A549 (cell line): ENCODE measurements at regions not wholly inside any gene's neighbourhood (a gene's known extent, or its start where the extent isn't known, plus 50 kb on each side); places are given as distances from the start of the nearest gene placed in this dataset.

Experiments
- ATAC-seq, 2 experiments: fragments of 200-7000 bp in 1 of 2; fragments of >200 bp in 1 of 2; cut with Nextera tagmentation in 1 of 2; cut with Tn5 transposase in 1 of 2; 3 replicates each; pipeline versions ENCODE4 v1.8.0 to v1.9.1; 2018 to 2020; ENCODE audit warnings: mild to moderate bottlenecking in 1 of 2, moderate library complexity in 1 of 2
- CTCF ChIA-PET: fragments of 300-600 bp; sonication (Branson Sonifier 250); formaldehyde crosslinking; extraction: SDS; loops from one replicate; lab custom pipeline; 2021; ENCODE audit warnings: antibody characterized with exemption, inconsistent platforms; lab: Yijun Ruan, JAX
- POLR2A ChIA-PET: fragments of 350-600 bp; formaldehyde crosslinking; extraction: SDS; loops from one replicate; lab custom pipeline; 2021; ENCODE audit warnings: antibody characterized with exemption, inconsistent platforms; lab: Yijun Ruan, JAX
- DNase-seq, 2 experiments: peaks; one replicate each; pipeline versions ENCODE4 v3.0.0 to v3.0.0-alpha.2; 2011 to 2016; ENCODE audit warnings: low read depth in 1 of 2, low spot score in 1 of 2
- FAIRE-seq: peaks from 2 replicates; lab custom pipeline; 2011; peaks lifted over from hg19 to GRCh38; lab: Jason Lieb, UNC
- H3K27ac ChIP-seq, 2 experiments: fragments of >200 bp; sonication (Bioruptor Twin); formaldehyde crosslinking; 3 replicates each; pipeline ENCODE4 v1.5.1; 2016 to 2017
- H3K4me1 ChIP-seq: fragments of >200 bp; sonication (Bioruptor Twin); formaldehyde crosslinking; 3 replicates; pipeline ENCODE4 v1.6.1; 2016
- H3K4me2 ChIP-seq: fragments of >200 bp; sonication (Bioruptor Twin); formaldehyde crosslinking; 3 replicates; pipeline ENCODE4 v1.6.1; 2016
- H3K4me3 ChIP-seq: fragments of >200 bp; sonication (Bioruptor Twin); formaldehyde crosslinking; 3 replicates; pipeline ENCODE4 v1.5.1; 2016
- H3K9me3 ChIP-seq: fragments of >200 bp; sonication (Bioruptor Twin); formaldehyde crosslinking; 3 replicates; pipeline ENCODE4 v1.6.1; 2016
- ATOH8 ChIP-seq: fragments of 250-450 bp; sonication (Bioruptor Pico); IDR thresholded peaks from 2 replicates; pipeline ENCODE4 v1.5.0; 2020; ENCODE audit warnings: low read depth, mild to moderate bottlenecking, moderate library complexity
- BCL3 ChIP-seq: fragments of >200 bp; sonication (Bioruptor Twin); formaldehyde crosslinking; IDR thresholded peaks from 3 replicates; pipeline ENCODE4 v1.6.1; 2016
- BHLHE40 ChIP-seq: IDR thresholded peaks from 2 replicates; pipeline ENCODE4 v1.6.1; 2012; ENCODE audit warnings: low read depth, low read length, inconsistent platforms
- CEBPB ChIP-seq, 2 experiments: fragments of >200 bp in 1 of 2; sonication (Bioruptor Twin) in 1 of 2; formaldehyde crosslinking in 1 of 2; IDR thresholded peaks; 2 replicates each; pipeline ENCODE4 v1.6.1; 2012 to 2016
- CHD2 ChIP-seq: fragments of 150-350 bp; IDR thresholded peaks from 2 replicates; pipeline ENCODE4 v1.6.1; 2014; ENCODE audit warnings: low read length; ENCODE audit not compliant: partially characterized antibody
- E2F6 ChIP-seq: IDR thresholded peaks from 2 replicates; pipeline ENCODE4 v1.6.1; 2012; ENCODE audit warnings: low read depth, borderline replicate concordance
- EHF ChIP-seq: fragments of 250-450 bp; sonication (Bioruptor Pico); IDR thresholded peaks from 2 replicates; pipeline ENCODE4 v1.5.0; 2020; ENCODE audit warnings: mild to moderate bottlenecking
- EP300 ChIP-seq, 2 experiments: fragments of >200 bp; sonication (Bioruptor Twin); formaldehyde crosslinking; IDR thresholded peaks; 2 replicates in 1 of 2; 3 replicates in 1 of 2; pipeline ENCODE4 v1.6.1; 2016 to 2017
- FOSB ChIP-seq: fragments of 250-450 bp; sonication (Bioruptor Pico); IDR thresholded peaks from 2 replicates; pipeline ENCODE4 v1.5.0; 2020; ENCODE audit warnings: mild to moderate bottlenecking, moderate library complexity
- FOXS1 ChIP-seq: fragments of 250-450 bp; sonication (Bioruptor Pico); IDR thresholded peaks from 2 replicates; pipeline ENCODE4 v1.5.0; 2020; ENCODE audit warnings: mild to moderate bottlenecking, moderate library complexity
- HMGXB4 ChIP-seq: fragments of 250-450 bp; sonication (Bioruptor Pico); IDR thresholded peaks from 2 replicates; pipeline ENCODE4 v1.5.0; 2021; ENCODE audit warnings: mild to moderate bottlenecking, moderate library complexity, borderline replicate concordance
- HOXA7 ChIP-seq: fragments of 250-450 bp; sonication (Bioruptor Pico); IDR thresholded peaks from 2 replicates; pipeline ENCODE4 v1.5.0; 2020; ENCODE audit warnings: mild to moderate bottlenecking, moderate library complexity
- HOXB13 ChIP-seq: fragments of 250-450 bp; sonication (Bioruptor Pico); IDR thresholded peaks from 2 replicates; pipeline ENCODE4 v1.5.0; 2020; ENCODE audit warnings: low read depth, mild to moderate bottlenecking, moderate library complexity
- JUN ChIP-seq, 2 experiments: fragments of >200 bp; sonication (Bioruptor Twin); formaldehyde crosslinking; IDR thresholded peaks; 2 replicates in 1 of 2; 3 replicates in 1 of 2; pipeline ENCODE4 v1.6.1; 2016 to 2017
- MAFK ChIP-seq: fragments of 450-650 bp; IDR thresholded peaks from 2 replicates; pipeline ENCODE4 v1.6.1; 2014; ENCODE audit not compliant: partially characterized antibody
- MAZ ChIP-seq: fragments of 150-350 bp; IDR thresholded peaks from 2 replicates; pipeline ENCODE4 v1.6.1; 2014; ENCODE audit warnings: antibody characterized with exemption, low read depth, low read length, borderline replicate concordance
- NPAS2 ChIP-seq: fragments of 250-450 bp; sonication (Bioruptor Pico); IDR thresholded peaks from 2 replicates; pipeline ENCODE4 v1.8.0; 2022; ENCODE audit warnings: mild to moderate bottlenecking, moderate library complexity, borderline replicate concordance
- PBX3 ChIP-seq: IDR thresholded peaks from 2 replicates; pipeline ENCODE4 v1.6.1; 2012
- PHF8 ChIP-seq: fragments of 200-600 bp; sonication (generic); IDR thresholded peaks from 2 replicates; pipeline ENCODE4 v1.6.1; 2016; ENCODE audit warnings: low read depth, mild to moderate bottlenecking, antibody characterized with exemption, moderate library complexity, borderline replicate concordance
- POLR2A ChIP-seq: IDR thresholded peaks from 2 replicates; pipeline ENCODE4 v1.6.1; 2012; ENCODE audit warnings: mild to moderate bottlenecking, low read length
- RCOR1 ChIP-seq: fragments of 150-350 bp; IDR thresholded peaks from 2 replicates; pipeline ENCODE4 v1.6.1; 2014; ENCODE audit warnings: antibody characterized with exemption, low read length, low read depth
- RNF2 ChIP-seq: fragments of 200-600 bp; sonication (generic); IDR thresholded peaks from 2 replicates; pipeline ENCODE4 v1.6.1; 2016; ENCODE audit warnings: low read depth, mild to moderate bottlenecking, antibody characterized with exemption, moderate library complexity, borderline replicate concordance
- TP53 ChIP-seq: fragments of 250-450 bp; sonication (Bioruptor Pico); IDR thresholded peaks from 2 replicates; pipeline ENCODE4 v1.5.0; 2021; ENCODE audit warnings: mild to moderate bottlenecking, moderate library complexity
- USF2 ChIP-seq: fragments of 450-650 bp; IDR thresholded peaks from 2 replicates; pipeline ENCODE4 v1.6.1; 2014; ENCODE audit warnings: antibody characterized with exemption
- ZC3H11A ChIP-seq: fragments of 450-650 bp; IDR thresholded peaks from 2 replicates; pipeline ENCODE4 v1.6.1; 2014; ENCODE audit warnings: antibody characterized with exemption, mild to moderate bottlenecking
- WGBS: methylation state at CpG from one replicate; pipeline ENCODE4 v1.1.6; 2017; ENCODE audit errors: missing lambda C conversion rate; 5-methylcytosine and 5-hydroxymethylcytosine counted together

GRCh38 chr3:124174476-124174875 lies 182.6 kb upstream of the ROPN1 start:
- H3K27ac ChIP-seq = no peak overlapping the region
- ATAC-seq (no peak), DNase-seq (no peak), FAIRE-seq (no peak)
- no peaks in the 10 kb centered on the region for H3K9me3 ChIP-seq
- WGBS = 40% methylated on average over 3 of the region's 3 CpGs
- ChIA-PET POLR2A (no interaction called here), CTCF (interaction anchor here (0.6 to 0.7 kb wide), 2 partner anchors 10 to 391 kb away, joined by 3 read pairs; no protein-coding TSS in a partner anchor)
- H3K4me1 ChIP-seq = no peaks in the 10 kb centered on the region
- TF ChIP-seq JUN (IDR thresholded peaks at IDR 0.05) (no peak), RNF2 (no peak), BHLHE40 (no peak), RCOR1 (no peak), POLR2A (no peak), HOXA7 (CRISPR knock-in tag) (no peak), MAFK (no peak), ZC3H11A (no peak), MAZ (no peak), PHF8 (no peak), TP53 (CRISPR knock-in tag) (no peak)
- H3K4me2 ChIP-seq = no peak overlapping the region
- no peak overlapping the region for H3K4me3 ChIP-seq

- no peak overlapping the region for H3K4me3 ChIP-seq
- 75% methylated on average over 12 of the region's 27 CpGs for WGBS
- DNase-seq = no peak
- FAIRE-seq = no peak
- no peak overlapping the region for H3K27ac ChIP-seq
- CTCF ChIA-PET = interaction anchor here (0.6 to 0.9 kb wide), 3 partner anchors 9 to 390 kb away, joined by 3 read pairs; no protein-coding TSS in a partner anchor
- no peaks in the 10 kb centered on the region for H3K4me1 ChIP-seq
- POLR2A ChIA-PET = no interaction called here
- ATAC-seq = no peak
- H3K4me2 ChIP-seq = no peak overlapping the region
- TF ChIP-seq PBX3 = no peak
- no peaks in the 10 kb centered on the region for H3K9me3 ChIP-seq
Measured at GRCh38 chr3:124174910-124175874, 183.3 kb upstream of the ROPN1 start.

- WGBS = 37% methylated on average over 2 of the region's 2 CpGs
- ATAC-seq = no peak
- peaks cover 4% of the 10 kb centered on the region; the same call in 2 of the 3 replicates for H3K9me3 ChIP-seq
- no peak overlapping the region for H3K4me2 ChIP-seq
- no peak overlapping the region for H3K4me3 ChIP-seq
- CTCF ChIA-PET = no interaction called here
- H3K4me1 ChIP-seq = no peaks in the 10 kb centered on the region
- no peak for FAIRE-seq
- no peak for DNase-seq
- TF ChIP-seq ATOH8 (no peak), POLR2A (no peak), EP300 (IDR thresholded peaks at IDR 0.05) (no peak), HMGXB4 (CRISPR knock-in tag) (no peak), CEBPB (IDR thresholded peaks at IDR 0.05) (no peak), TP53 (CRISPR knock-in tag) (no peak), E2F6 (no peak), FOXS1 (CRISPR knock-in tag) (no peak), CHD2 (no peak), EHF (CRISPR knock-in tag) (no peak), FOSB (CRISPR knock-in tag) (no peak), BHLHE40 (no peak), HOXB13 (CRISPR knock-in tag) (no peak), NPAS2 (no peak), USF2 (no peak), BCL3 (no peak)
- no peak overlapping the region for H3K27ac ChIP-seq
- POLR2A ChIA-PET = no interaction called here
Measured at GRCh38 chr3:124177071-124177470, 185.1 kb upstream of the ROPN1 start.
